IMR-90 (cell line): ENCODE measurements at regions not wholly inside any gene's neighbourhood (a gene's known extent, or its start where the extent isn't known, plus 50 kb on each side); places are given as distances from the start of the nearest gene placed in this dataset.
"Not testable (repeated sequence)": the region's sequence is repeated elsewhere in the genome, so short reads cannot be mapped to it uniquely, and the experiment has no call there.

Source experiments
- ATAC-seq: fragments of 200-7000 bp; cut with Tn5 transposase; 2 replicates; pipeline ENCODE4 v1.9.1; 2020; ENCODE audit warnings: low read depth, mild to moderate bottlenecking, moderate library complexity
- BruUV-seq: library from RNA; stranded (reverse); fragments of 400-500 nt; replicated peaks from 2 replicates; lab custom pipeline; 2021; lab: Mats Ljungman, UMichigan
- CTCF ChIA-PET: fragments of 300-600 bp; formaldehyde crosslinking; extraction: SDS; loops from one replicate; lab custom pipeline; 2021; ENCODE audit warnings: antibody characterized with exemption; lab: Yijun Ruan, JAX
- POLR2A ChIA-PET: fragments of 300-600 bp; sonication (Branson Sonifier 250); formaldehyde crosslinking; loops from one replicate; lab custom pipeline; 2022; ENCODE audit warnings: antibody characterized with exemption; ENCODE audit not compliant: unreplicated experiment; lab: Charles Lee
- DNase-seq: peaks from one replicate; pipeline ENCODE4 v3.0.0; 2013
- H2AFZ ChIP-seq: replicated peaks from 2 replicates; pipeline ENCODE3; 2013; ENCODE audit warnings: low read length, mild to moderate bottlenecking; ENCODE audit not compliant: poor library complexity
- H2AK5ac ChIP-seq: 2 replicates; pipeline ENCODE4 v1.6.1; 2013; ENCODE audit warnings: low read depth, low read length, inconsistent platforms
- H2AK9ac ChIP-seq: replicated peaks from 2 replicates; pipeline ENCODE3; 2013; ENCODE audit warnings: mild to moderate bottlenecking, low read depth, low read length, moderate library complexity; ENCODE audit not compliant: poor library complexity
- H2BK120ac ChIP-seq: 2 replicates; pipeline ENCODE4 v1.6.1; 2013; ENCODE audit warnings: low read depth, low read length, inconsistent platforms
- H2BK15ac ChIP-seq: 3 replicates; pipeline ENCODE4 v1.6.1; 2013; ENCODE audit warnings: low read depth, low read length, inconsistent platforms
- H2BK20ac ChIP-seq: 2 replicates; pipeline ENCODE4 v1.6.1; 2013; ENCODE audit warnings: low read depth, mild to moderate bottlenecking, inconsistent platforms, low read length, moderate library complexity
- H2BK5ac ChIP-seq: 2 replicates; pipeline ENCODE4 v1.6.1; 2013; ENCODE audit warnings: mild to moderate bottlenecking, low read depth, low read length, inconsistent platforms; ENCODE audit not compliant: poor library complexity, severe bottlenecking
- H3K14ac ChIP-seq: replicated peaks from 2 replicates; pipeline ENCODE4 v1.6.1; 2013; ENCODE audit warnings: low read depth, low read length, inconsistent platforms
- H3K18ac ChIP-seq: 2 replicates; pipeline ENCODE4 v1.6.1; 2013; ENCODE audit warnings: low read depth, low read length, control low read depth
- H3K23ac ChIP-seq: 2 replicates; pipeline ENCODE4 v1.6.1; 2013; ENCODE audit warnings: low read depth, low read length, inconsistent platforms
- H3K27ac ChIP-seq: 2 replicates; pipeline ENCODE4 v1.5.1; 2013; ENCODE audit warnings: mild to moderate bottlenecking, control low read depth, low read length; ENCODE audit not compliant: insufficient read depth
- H3K27me3 ChIP-seq: 2 replicates; pipeline ENCODE4 v1.6.1; 2013; ENCODE audit warnings: low read length; ENCODE audit not compliant: control insufficient read depth, insufficient read depth
- H3K36me3 ChIP-seq: 2 replicates; pipeline ENCODE4 v1.6.1; 2013; ENCODE audit warnings: low read length, mixed read lengths; ENCODE audit not compliant: control insufficient read depth, insufficient read depth
- H3K4ac ChIP-seq: 2 replicates; pipeline ENCODE4 v1.6.1; 2013; ENCODE audit warnings: low read depth, low read length, inconsistent platforms
- H3K4me1 ChIP-seq: 2 replicates; pipeline ENCODE4 v1.6.1; 2013; ENCODE audit warnings: low read length, mixed read lengths; ENCODE audit not compliant: control insufficient read depth, insufficient read depth
- H3K4me2 ChIP-seq: 2 replicates; pipeline ENCODE4 v1.6.1; 2013; ENCODE audit warnings: low read depth, mild to moderate bottlenecking, control low read depth, low read length, moderate library complexity
- H3K4me3 ChIP-seq: 2 replicates; pipeline ENCODE4 v1.5.1; 2013; ENCODE audit warnings: low read depth, mild to moderate bottlenecking, control low read depth, low read length, moderate library complexity; ENCODE audit not compliant: insufficient read depth
- H3K56ac ChIP-seq: 2 replicates; pipeline ENCODE4 v1.6.1; 2013; ENCODE audit warnings: low read length, inconsistent platforms; ENCODE audit not compliant: insufficient read depth; ENCODE audit errors: extremely low read depth
- H3K79me1 ChIP-seq, 2 experiments: 2 replicates each; pipeline ENCODE4 v1.6.1; 2013; ENCODE audit warnings: low read length in 2 of 2, inconsistent platforms in 1 of 2, low read depth in 1 of 2
- H3K9ac ChIP-seq: 2 replicates; pipeline ENCODE4 v1.6.1; 2013; ENCODE audit warnings: low read depth, low read length, control low read depth
- H3K9me1 ChIP-seq: 2 replicates; pipeline ENCODE4 v1.6.1; 2013; ENCODE audit warnings: low read length, inconsistent platforms; ENCODE audit not compliant: insufficient read depth
- H3K9me3 ChIP-seq: 2 replicates; pipeline ENCODE4 v1.6.1; 2013; ENCODE audit warnings: low read length; ENCODE audit not compliant: control insufficient read depth, insufficient read depth
- H4K20me1 ChIP-seq: 2 replicates; pipeline ENCODE4 v1.6.1; 2013; ENCODE audit warnings: low read length, inconsistent platforms; ENCODE audit not compliant: insufficient read depth
- H4K5ac ChIP-seq: 2 replicates; pipeline ENCODE4 v1.6.1; 2013; ENCODE audit warnings: mild to moderate bottlenecking, low read depth, low read length, control low read depth
- H4K8ac ChIP-seq, 2 experiments: 2 replicates each; pipeline ENCODE4 v1.6.1; 2013; ENCODE audit warnings: low read depth in 2 of 2, low read length in 2 of 2, control low read depth in 1 of 2, inconsistent platforms in 1 of 2
- H4K91ac ChIP-seq: 2 replicates; pipeline ENCODE4 v1.6.1; 2013; ENCODE audit warnings: low read depth, low read length, inconsistent platforms; ENCODE audit not compliant: insufficient read depth
- WGBS, 2 experiments: methylation state at CpG; one replicate each; pipeline versions ENCODE4 v1.1.5 to v1.1.7; 2013; ENCODE audit warnings: missing lambda C conversion rate in 2 of 2; ENCODE audit not compliant: insufficient read length in 1 of 2; ENCODE audit errors: extremely low coverage in 2 of 2; 5-methylcytosine and 5-hydroxymethylcytosine counted together
- dilution Hi-C: fragments of 300-500 bp; cut with HindIII; formaldehyde crosslinking; loops from one replicate; pipeline ENCODE4 v1.14.3; 2018; ENCODE audit warnings: low sequenced_read_pairs; ENCODE audit not compliant: unreplicated experiment
- in situ Hi-C: fragments of 300-500 bp; cut with MboI; formaldehyde crosslinking; loops from 3 replicates; pipeline ENCODE4 v1.14.3; 2019; ENCODE audit warnings: low sequenced_read_pairs, inconsistent platforms, mixed read lengths
- intact Hi-C: fragments of 100-400 bp; cut with micrococcal nuclease; formaldehyde crosslinking; loops from 2 replicates; pipeline ENCODE4 v1.10.0; 2022

DNA sequence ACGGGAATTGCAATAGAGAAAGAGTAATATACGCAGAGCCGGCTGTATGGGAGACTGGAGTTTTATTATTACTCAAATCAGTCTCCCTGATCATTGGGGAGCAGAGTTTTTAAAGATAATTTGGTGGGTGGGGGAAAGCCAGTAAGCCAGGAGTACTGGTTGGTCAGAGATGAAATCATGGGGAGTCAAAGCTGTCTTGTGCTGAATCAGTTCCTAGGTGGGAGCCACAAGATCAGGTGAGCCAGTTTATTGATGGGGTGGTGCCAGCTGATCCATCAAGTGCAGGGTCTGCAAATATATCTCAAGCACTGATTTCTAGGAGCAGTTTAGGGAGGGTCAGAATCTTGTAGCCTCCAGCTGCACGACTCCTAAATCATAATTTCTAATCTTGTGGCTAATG, 69.2 kb upstream of the SNX9 start:
- POLR2A ChIA-PET, H2AK5ac ChIP-seq: not testable (repeated sequence)
- intact Hi-C loops = loop anchor here (10.0 kb wide), 1 partner anchor 89 kb away; no protein-coding TSS in a partner anchor

More for the DNA sequence above, 69.2 kb upstream of the SNX9 start:
- H3K56ac ChIP-seq, in situ Hi-C loops, H3K36me3 ChIP-seq, dilution Hi-C loops, H3K27me3 ChIP-seq, H4K91ac ChIP-seq, H3K14ac ChIP-seq, CTCF ChIA-PET, H2BK5ac ChIP-seq, H4K8ac ChIP-seq, DNase-seq, H3K4me3 ChIP-seq, H2AFZ ChIP-seq, H3K23ac ChIP-seq, H4K20me1 ChIP-seq, H3K18ac ChIP-seq, H3K9me3 ChIP-seq, H3K27ac ChIP-seq, H3K4ac ChIP-seq, H4K5ac ChIP-seq, H2BK20ac ChIP-seq, H3K9me1 ChIP-seq, H2BK15ac ChIP-seq, H2BK120ac ChIP-seq, BruUV-seq, H3K79me1 ChIP-seq, ATAC-seq, H3K4me2 ChIP-seq, H3K9ac ChIP-seq, H3K4me1 ChIP-seq, H2AK9ac ChIP-seq: not testable (repeated sequence)
- no CpG with 5 or more reads among the region's 4 CpGs for WGBS, 2 experiments
